ENCODE measurements at regions not wholly inside any gene's neighbourhood (a gene's known extent, or its start where the extent isn't known, plus 50 kb on each side); places are given as distances from the start of the nearest gene placed in this dataset.

GRCh38 chr22:48748860-48749554, 1078.7 kb downstream of the BRD1 start:
- no peak overlapping the region for H3K4me3 Mint-ChIP-seq
- DNase-seq: no peak
- no peaks in the 10 kb centered on the region for H3K4me1 Mint-ChIP-seq
- Histone ChIP-seq H3K36me3 (ENCODE audit: insufficient read depth, low read length) (no peaks in the 10 kb centered on the region), H3K27ac (ENCODE audit: low read depth, low read length) (no peak overlapping the region), H3K4me3 (ENCODE audit: low read length) (no peak overlapping the region), H3K4me1 (ENCODE audit: insufficient read depth, low read length) (no peaks in the 10 kb centered on the region), H3K9me3 (ENCODE audit: low read length) (no peaks in the 10 kb centered on the region), H3K27me3 (ENCODE audit: insufficient read depth, low read length, poor library complexity, severe bottlenecking) (no peaks in the 10 kb centered on the region)
- no peaks in the 10 kb centered on the region for H3K27me3 Mint-ChIP-seq
- H3K9me3 Mint-ChIP-seq: peaks cover 0 to 1% (median 0%) of the 10 kb centered on the region in 5 donors
- CTCF ChIA-PET: no interaction called here
- no peak overlapping the region for H3K27ac Mint-ChIP-seq
- POLR2A ChIA-PET: no interaction called here
- H3K36me3 Mint-ChIP-seq: no peaks in the 10 kb centered on the region

- H3K9me3 Mint-ChIP-seq: peaks cover 0 to 1% (median 0%) of the 10 kb centered on the region in 5 donors
- H3K27me3 Mint-ChIP-seq: no peaks in the 10 kb centered on the region
- CTCF ChIA-PET: no interaction called here
- POLR2A ChIA-PET: no interaction called here
- H3K27ac Mint-ChIP-seq: no peak overlapping the region
- no peaks in the 10 kb centered on the region for H3K4me1 ChIP-seq (ENCODE audit: insufficient read depth, low read length)
- no peak overlapping the region for H3K27ac ChIP-seq (ENCODE audit: low read depth, low read length)
- DNase-seq: no peak
- H3K4me3 Mint-ChIP-seq: no peak overlapping the region
- H3K27me3 ChIP-seq (ENCODE audit: insufficient read depth, low read length, poor library complexity, severe bottlenecking): no peaks in the 10 kb centered on the region
- H3K4me3 ChIP-seq (ENCODE audit: low read length): no peak overlapping the region
- H3K9me3 ChIP-seq (ENCODE audit: low read length): no peaks in the 10 kb centered on the region
- H3K4me1 Mint-ChIP-seq: no peaks in the 10 kb centered on the region
- no peaks in the 10 kb centered on the region for H3K36me3 ChIP-seq (ENCODE audit: insufficient read depth, low read length)
- no peaks in the 10 kb centered on the region for H3K36me3 Mint-ChIP-seq
Observed at GRCh38 chr22:48748113-48748859, 1079.4 kb downstream of the BRD1 start.

- H3K4me1 ChIP-seq (ENCODE audit: insufficient read depth, low read length): no peaks in the 10 kb centered on the region
- H3K36me3 ChIP-seq (ENCODE audit: insufficient read depth, low read length): no peaks in the 10 kb centered on the region
- ChIA-PET POLR2A (no interaction called here), CTCF (no interaction called here)
- no peaks in the 10 kb centered on the region for H3K27me3 ChIP-seq (ENCODE audit: insufficient read depth, low read length, poor library complexity, severe bottlenecking)
- H3K4me3 ChIP-seq (ENCODE audit: low read length): no peak overlapping the region
- no peak overlapping the region for H3K4me3 Mint-ChIP-seq
- H3K9me3 Mint-ChIP-seq: peaks cover 0 to 1% (median 0%) of the 10 kb centered on the region in 5 donors
- peak overlapping the region in 1 of 8 donors; percentile 33 for H3K27ac Mint-ChIP-seq
- no peak overlapping the region for H3K27ac ChIP-seq (ENCODE audit: low read depth, low read length)
- no peaks in the 10 kb centered on the region for H3K4me1 Mint-ChIP-seq
- H3K36me3 Mint-ChIP-seq: no peaks in the 10 kb centered on the region
- H3K9me3 ChIP-seq (ENCODE audit: low read length): no peaks in the 10 kb centered on the region
- H3K27me3 Mint-ChIP-seq: no peaks in the 10 kb centered on the region
- DNase-seq: no peak
Observed at GRCh38 chr22:48746789-48747425, 1080.8 kb downstream of the BRD1 start.

- H3K4me3 Mint-ChIP-seq: no peak overlapping the region
- H3K27ac Mint-ChIP-seq: no peak overlapping the region
- H3K9me3 Mint-ChIP-seq: peaks cover 0 to 1% (median 0%) of the 10 kb centered on the region in 5 donors
- no peaks in the 10 kb centered on the region for H3K27me3 Mint-ChIP-seq
- DNase-seq: peak in 1 of 5 donors; percentile 36
- Histone ChIP-seq H3K27me3 (ENCODE audit: insufficient read depth, low read length, poor library complexity, severe bottlenecking) (no peaks in the 10 kb centered on the region), H3K4me1 (ENCODE audit: insufficient read depth, low read length) (no peaks in the 10 kb centered on the region), H3K9me3 (ENCODE audit: low read length) (no peaks in the 10 kb centered on the region), H3K36me3 (ENCODE audit: insufficient read depth, low read length) (no peaks in the 10 kb centered on the region), H3K27ac (ENCODE audit: low read depth, low read length) (no peak overlapping the region), H3K4me3 (ENCODE audit: low read length) (no peak overlapping the region)
- ChIA-PET POLR2A (no interaction called here), CTCF (no interaction called here)
- no peaks in the 10 kb centered on the region for H3K4me1 Mint-ChIP-seq
- H3K36me3 Mint-ChIP-seq: no peaks in the 10 kb centered on the region
Observed at GRCh38 chr22:48745842-48746788, 1081.6 kb downstream of the BRD1 start.

GRCh38 chr22:48744967-48745841, 1082.5 kb downstream of the BRD1 start:
- no peak overlapping the region for H3K27ac Mint-ChIP-seq
- no peaks in the 10 kb centered on the region for H3K27me3 Mint-ChIP-seq
- H3K4me3 Mint-ChIP-seq: no peak overlapping the region
- no peaks in the 10 kb centered on the region for H3K9me3 ChIP-seq (ENCODE audit: low read length)
- no peak overlapping the region for H3K4me3 ChIP-seq (ENCODE audit: low read length)
- no peaks in the 10 kb centered on the region for H3K36me3 Mint-ChIP-seq
- ChIA-PET CTCF (no interaction called here), POLR2A (no interaction called here)
- H3K4me1 Mint-ChIP-seq: no peaks in the 10 kb centered on the region
- H3K4me1 ChIP-seq (ENCODE audit: insufficient read depth, low read length): no peaks in the 10 kb centered on the region
- peak in 1 of 5 donors; percentile 24 for DNase-seq
- no peak overlapping the region for H3K27ac ChIP-seq (ENCODE audit: low read depth, low read length)
- H3K36me3 ChIP-seq (ENCODE audit: insufficient read depth, low read length): no peaks in the 10 kb centered on the region
- H3K27me3 ChIP-seq (ENCODE audit: insufficient read depth, low read length, poor library complexity, severe bottlenecking): no peaks in the 10 kb centered on the region
- peaks cover 0 to 1% (median 0%) of the 10 kb centered on the region in 5 donors for H3K9me3 Mint-ChIP-seq

- Histone ChIP-seq H3K36me3 (ENCODE audit: insufficient read depth, low read length) (no peaks in the 10 kb centered on the region), H3K4me3 (ENCODE audit: low read length) (no peak overlapping the region), H3K9me3 (ENCODE audit: low read length) (no peaks in the 10 kb centered on the region), H3K27ac (ENCODE audit: low read depth, low read length) (no peak overlapping the region), H3K27me3 (ENCODE audit: insufficient read depth, low read length, poor library complexity, severe bottlenecking) (no peaks in the 10 kb centered on the region), H3K4me1 (ENCODE audit: insufficient read depth, low read length) (no peaks in the 10 kb centered on the region)
- Mint-ChIP-seq H3K9me3 (peaks cover 0 to 1% (median 0%) of the 10 kb centered on the region in 5 donors), H3K27ac (no peak overlapping the region), H3K36me3 (no peaks in the 10 kb centered on the region), H3K27me3 (no peaks in the 10 kb centered on the region), H3K4me1 (no peaks in the 10 kb centered on the region), H3K4me3 (no peak overlapping the region)
- POLR2A ChIA-PET: no interaction called here
- CTCF ChIA-PET: no interaction called here
- DNase-seq: peak in 1 of 5 donors; percentile 30
Observed at GRCh38 chr22:48744283-48744641, 1083.4 kb downstream of the BRD1 start.

GRCh38 chr22:48743601-48744282, 1083.9 kb downstream of the BRD1 start:
- Mint-ChIP-seq H3K4me1 (no peaks in the 10 kb centered on the region), H3K27ac (no peak overlapping the region), H3K27me3 (no peaks in the 10 kb centered on the region), H3K9me3 (no peaks in the 10 kb centered on the region), H3K4me3 (no peak overlapping the region), H3K36me3 (no peaks in the 10 kb centered on the region)
- Histone ChIP-seq H3K4me3 (ENCODE audit: low read length) (no peak overlapping the region), H3K36me3 (ENCODE audit: insufficient read depth, low read length) (no peaks in the 10 kb centered on the region), H3K9me3 (ENCODE audit: low read length) (no peaks in the 10 kb centered on the region), H3K27me3 (ENCODE audit: insufficient read depth, low read length, poor library complexity, severe bottlenecking) (no peaks in the 10 kb centered on the region), H3K4me1 (ENCODE audit: insufficient read depth, low read length) (no peaks in the 10 kb centered on the region), H3K27ac (ENCODE audit: low read depth, low read length) (no peak overlapping the region)
- CTCF ChIA-PET: no interaction called here
- peak in 1 of 5 donors; percentile 38 for DNase-seq
- POLR2A ChIA-PET: no interaction called here

Data from CD8-positive, alpha-beta memory T cell (primary cell).